ENCODE measurements at regions not wholly inside any gene's neighbourhood (a gene's known extent, or its start where the extent isn't known, plus 50 kb on each side); places are given as distances from the start of the nearest gene placed in this dataset.

- TF ChIP-seq, protein P1, sequence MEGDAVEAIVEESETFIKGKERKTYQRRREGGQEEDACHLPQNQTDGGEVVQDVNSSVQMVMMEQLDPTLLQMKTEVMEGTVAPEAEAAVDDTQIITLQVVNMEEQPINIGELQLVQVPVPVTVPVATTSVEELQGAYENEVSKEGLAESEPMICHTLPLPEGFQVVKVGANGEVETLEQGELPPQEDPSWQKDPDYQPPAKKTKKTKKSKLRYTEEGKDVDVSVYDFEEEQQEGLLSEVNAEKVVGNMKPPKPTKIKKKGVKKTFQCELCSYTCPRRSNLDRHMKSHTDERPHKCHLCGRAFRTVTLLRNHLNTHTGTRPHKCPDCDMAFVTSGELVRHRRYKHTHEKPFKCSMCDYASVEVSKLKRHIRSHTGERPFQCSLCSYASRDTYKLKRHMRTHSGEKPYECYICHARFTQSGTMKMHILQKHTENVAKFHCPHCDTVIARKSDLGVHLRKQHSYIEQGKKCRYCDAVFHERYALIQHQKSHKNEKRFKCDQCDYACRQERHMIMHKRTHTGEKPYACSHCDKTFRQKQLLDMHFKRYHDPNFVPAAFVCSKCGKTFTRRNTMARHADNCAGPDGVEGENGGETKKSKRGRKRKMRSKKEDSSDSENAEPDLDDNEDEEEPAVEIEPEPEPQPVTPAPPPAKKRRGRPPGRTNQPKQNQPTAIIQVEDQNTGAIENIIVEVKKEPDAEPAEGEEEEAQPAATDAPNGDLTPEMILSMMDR (IDR thresholded peaks at IDR 0.05; ENCODE audit: low read depth, low read length), result no peak
- TF ChIP-seq EZH2phosphoT487 (IDR thresholded peaks at IDR 0.05; ENCODE audit: low read depth), result no peak
Observed at GRCh38 chr1:157231846-157232525, 93.8 kb upstream of the ETV3 start.

Data from OCI-LY3 (cell line).